COLO668 (cell line): ENCODE measurements at regions not wholly inside any gene's neighbourhood (a gene's known extent, or its start where the extent isn't known, plus 50 kb on each side); places are given as distances from the start of the nearest gene placed in this dataset.
"Not testable (repeated sequence)": the region's sequence is repeated elsewhere in the genome, so short reads cannot be mapped to it uniquely, and the experiment has no call there.

Source experiments
- DNase-seq: peaks from one replicate; lab custom pipeline; 2025; ENCODE audit not compliant: unreplicated experiment; lab: John Stamatoyannopoulos, UW

- no peak for DNase-seq
Observed at GRCh38 chr4:31422006-31422405, 701.8 kb downstream of the PCDH7 start.

GRCh38 chr4:31427691-31428090 lies 707.5 kb downstream of the PCDH7 start:
- no peak for DNase-seq

GRCh38 chr4:31442236-31442635 lies 722.1 kb downstream of the PCDH7 start:
- no peak for DNase-seq

- no peak for DNase-seq
Observed at GRCh38 chr4:31445526-31445925, 725.4 kb downstream of the PCDH7 start.

- no peak for DNase-seq
Observed at GRCh38 chr4:31455612-31456011, 735.4 kb downstream of the PCDH7 start.

GRCh38 chr4:31458813-31459212 lies 738.6 kb downstream of the PCDH7 start:
- no peak for DNase-seq

GRCh38 chr4:31461421-31461820 lies 741.3 kb downstream of the PCDH7 start:
- no peak for DNase-seq

- no peak for DNase-seq
Observed at GRCh38 chr4:31467781-31468180, 747.6 kb downstream of the PCDH7 start.

GRCh38 chr4:31474221-31474620 lies 754.1 kb downstream of the PCDH7 start:
- DNase-seq: no peak

GRCh38 chr4:31482691-31483090 lies 762.5 kb downstream of the PCDH7 start:
- no peak for DNase-seq

- DNase-seq: not testable (repeated sequence)
Observed at GRCh38 chr4:31499216-31499615, 779.0 kb downstream of the PCDH7 start.

GRCh38 chr4:31516520-31516919 lies 796.4 kb downstream of the PCDH7 start:
- DNase-seq: no peak

GRCh38 chr4:31518796-31519250 lies 798.7 kb downstream of the PCDH7 start:
- DNase-seq: no peak

GRCh38 chr4:31530555-31530954 lies 810.4 kb downstream of the PCDH7 start:
- no peak for DNase-seq

GRCh38 chr4:31538877-31539276 lies 818.7 kb downstream of the PCDH7 start:
- no peak for DNase-seq

GRCh38 chr4:31539284-31540069 lies 819.3 kb downstream of the PCDH7 start:
- DNase-seq: no peak

- no peak for DNase-seq
Observed at GRCh38 chr4:31545330-31545729, 825.2 kb downstream of the PCDH7 start.

GRCh38 chr4:31545755-31546154 lies 825.6 kb downstream of the PCDH7 start:
- DNase-seq: no peak

- no peak for DNase-seq
Observed at GRCh38 chr4:31548021-31548420, 827.9 kb downstream of the PCDH7 start.

GRCh38 chr4:31548823-31549222 lies 828.7 kb downstream of the PCDH7 start:
- DNase-seq: no peak

GRCh38 chr4:31549256-31549655 lies 829.1 kb downstream of the PCDH7 start:
- DNase-seq: no peak

GRCh38 chr4:31557437-31557836 lies 837.3 kb downstream of the PCDH7 start:
- DNase-seq: no peak

GRCh38 chr4:31573554-31573953 lies 853.4 kb downstream of the PCDH7 start:
- no peak for DNase-seq
